Heart left ventricle (tissue), 16 donors: ENCODE measurements at regions not wholly inside any gene's neighbourhood (a gene's known extent, or its start where the extent isn't known, plus 50 kb on each side); places are given as distances from the start of the nearest gene placed in this dataset.

ENCODE experiments used
- ATAC-seq, 4 donors: fragments of 200-7000 bp; cut with Tn5 transposase; one replicate each; pipeline ENCODE4 v1.9.1; 2020 to 2022; ENCODE audit warnings: moderate library complexity in 4 of 4, mild to moderate bottlenecking in 3 of 4, moderate number of reproducible peaks in 1 of 4
- DNase-seq, 5 donors: peaks; one replicate each; pipeline ENCODE4 v3.0.0-alpha.2; 2020
- H3K27ac ChIP-seq, 12 donors: fragments of 200-600 bp; sonication (generic) in 4 of 12; one replicate each; pipeline versions ENCODE4 v1.5.0 to v1.8.0; 2016 to 2022; ENCODE audit warnings: mild to moderate bottlenecking in 2 of 12
- H3K27me3 ChIP-seq, 9 donors: fragments of 200-600 bp; sonication (generic) in 2 of 9; one replicate each; pipeline versions ENCODE4 v1.5.1 to v1.8.0; 2016 to 2022; ENCODE audit warnings: mild to moderate bottlenecking in 3 of 9
- H3K36me3 ChIP-seq, 9 donors: fragments of 200-600 bp; sonication (generic) in 2 of 9; one replicate each; pipeline versions ENCODE4 v1.5.0 to v1.8.0; 2018 to 2022; ENCODE audit warnings: mild to moderate bottlenecking in 2 of 9
- H3K4me1 ChIP-seq, 12 donors: fragments of 200-600 bp; sonication (generic) in 4 of 12; one replicate each; pipeline versions ENCODE4 v1.5.0 to v1.8.0; 2016 to 2022; ENCODE audit warnings: mild to moderate bottlenecking in 3 of 12
- H3K4me3 ChIP-seq, 12 donors: fragments of 200-600 bp; sonication (generic) in 4 of 12; one replicate each; pipeline versions ENCODE4 v1.5.0 to v1.8.0; 2017 to 2022; ENCODE audit warnings: mild to moderate bottlenecking in 9 of 12, moderate library complexity in 4 of 12
- H3K9me3 ChIP-seq, 12 donors: fragments of 200-600 bp; sonication (generic) in 4 of 12; one replicate each; pipeline versions ENCODE4 v1.5.0 to v1.8.0; 2016 to 2022; ENCODE audit warnings: mild to moderate bottlenecking in 1 of 12
- POLR2A ChIP-seq, 2 donors: fragments of 450-650 bp; IDR thresholded peaks; one replicate each; pipeline ENCODE4 v1.6.1; 2017; ENCODE audit warnings: antibody characterized with exemption in 2 of 2, mild to moderate bottlenecking in 2 of 2, moderate library complexity in 2 of 2
- WGBS, 4 donors: extraction: QIAGEN DNeasy Blood & Tissue Kit in 2 of 4; methylation state at CpG; one replicate each; pipeline versions ENCODE4 v1.1.5 to v1.1.7; 2013 to 2018; 5-methylcytosine and 5-hydroxymethylcytosine counted together
- intact Hi-C, 10 donors: fragments of 100-400 bp; cut with DNase I; formaldehyde crosslinking; loops; one replicate each; pipeline versions ENCODE4 v1.11.1 to v1.14.2; 2022
- TF ChIP-seq, protein P1 (sequence below), 12 donors: fragments of 200-600 bp; sonication (generic) in 4 of 12; IDR thresholded peaks; one replicate each; pipeline versions ENCODE4 v1.5.0 to v1.8.0; 2018 to 2022; ENCODE audit warnings: antibody characterized with exemption in 12 of 12, mild to moderate bottlenecking in 5 of 12
- donor health status: ischemic (EF 13 %, LVEDD 7.1; RV severe dilation, severe dysfunction).
- donor health status: healthy with polysubstance abuse.
- donor health status: DM: no; HTN: yes; CAD: no.
- donor health status: DM: no; HTN: no; CAD: no.
- donor health status: ischemic (EF 25% LVEDD 6.9; RV normal size, moderate dysfunction).
- donor health status: ischemic (EF 25% LVEDD 5.7; RV mildly dilated, moderate dysfunction).
- donor health status: healthy.
- donor health status: DM: yes; HTN: yes; CAD: no.
- donor health status: ischemic (EF 35%, LVEDD 5.7; RV mildly dilated, moderate dysfunction).
- donor health status: nonischemic (EF 11% LVEDD 7.7; RV severe dilation, severe dysfunction).
- donor health status: DM: yes; HTN: yes; CAD: no.
- donor health status: PGD.
- donor health status: ischemic (EF 29% LVEDD 5.4; RV normal size, mild dysfunction).
- donor health status: nonischemic (EF 23%, LVEDD 6.1; RV moderate dilation, normal function).

DNA sequence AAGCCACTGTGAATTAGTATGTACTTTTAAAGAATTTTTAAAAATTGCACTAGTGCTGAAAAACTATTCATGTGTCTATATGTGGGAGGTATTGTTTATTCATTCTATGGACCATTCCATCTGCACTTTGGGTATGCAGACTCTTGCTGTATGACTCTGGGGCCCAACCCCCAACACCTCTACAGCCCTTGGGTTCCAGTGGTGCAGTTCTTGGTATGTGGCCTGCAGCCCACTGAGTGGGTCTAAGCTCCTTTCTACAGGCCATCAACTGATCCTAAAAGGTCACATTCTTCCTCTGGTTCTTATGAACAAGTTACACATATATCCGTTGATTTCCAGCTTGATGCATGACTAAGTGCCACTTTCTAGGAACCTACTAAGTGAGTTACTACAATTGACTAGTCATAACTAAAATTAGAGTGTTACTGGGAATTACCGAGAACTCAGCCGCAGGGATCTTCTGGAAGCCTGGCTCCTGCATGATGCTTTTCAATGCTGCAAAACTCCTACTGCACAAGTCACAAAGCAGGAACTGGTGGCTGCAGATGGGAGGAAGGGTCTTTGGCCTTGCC is 62.4 kb upstream of the MED13L start:
- WGBS, 4 donors: 82 to 94% (median 89%) methylated on average over 3 of the region's 3 CpGs
- DNase-seq (no peak), ATAC-seq (no peak)
- intact Hi-C loops: no loop called here
- no peaks in the 10 kb centered on the region for H3K36me3 ChIP-seq
- peaks cover 0 to 19% (median 0%) of the 10 kb centered on the region in 12 donors for H3K9me3 ChIP-seq
- no peaks in the 10 kb centered on the region for H3K4me1 ChIP-seq
- H3K4me3 ChIP-seq: no peak overlapping the region
- TF ChIP-seq POLR2A (IDR thresholded peaks at IDR 0.05): no peak
- TF ChIP-seq, protein P1, sequence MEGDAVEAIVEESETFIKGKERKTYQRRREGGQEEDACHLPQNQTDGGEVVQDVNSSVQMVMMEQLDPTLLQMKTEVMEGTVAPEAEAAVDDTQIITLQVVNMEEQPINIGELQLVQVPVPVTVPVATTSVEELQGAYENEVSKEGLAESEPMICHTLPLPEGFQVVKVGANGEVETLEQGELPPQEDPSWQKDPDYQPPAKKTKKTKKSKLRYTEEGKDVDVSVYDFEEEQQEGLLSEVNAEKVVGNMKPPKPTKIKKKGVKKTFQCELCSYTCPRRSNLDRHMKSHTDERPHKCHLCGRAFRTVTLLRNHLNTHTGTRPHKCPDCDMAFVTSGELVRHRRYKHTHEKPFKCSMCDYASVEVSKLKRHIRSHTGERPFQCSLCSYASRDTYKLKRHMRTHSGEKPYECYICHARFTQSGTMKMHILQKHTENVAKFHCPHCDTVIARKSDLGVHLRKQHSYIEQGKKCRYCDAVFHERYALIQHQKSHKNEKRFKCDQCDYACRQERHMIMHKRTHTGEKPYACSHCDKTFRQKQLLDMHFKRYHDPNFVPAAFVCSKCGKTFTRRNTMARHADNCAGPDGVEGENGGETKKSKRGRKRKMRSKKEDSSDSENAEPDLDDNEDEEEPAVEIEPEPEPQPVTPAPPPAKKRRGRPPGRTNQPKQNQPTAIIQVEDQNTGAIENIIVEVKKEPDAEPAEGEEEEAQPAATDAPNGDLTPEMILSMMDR (IDR thresholded peaks at IDR 0.05): no peak
- no peak overlapping the region for H3K27ac ChIP-seq
- H3K27me3 ChIP-seq: no peaks in the 10 kb centered on the region

DNA sequence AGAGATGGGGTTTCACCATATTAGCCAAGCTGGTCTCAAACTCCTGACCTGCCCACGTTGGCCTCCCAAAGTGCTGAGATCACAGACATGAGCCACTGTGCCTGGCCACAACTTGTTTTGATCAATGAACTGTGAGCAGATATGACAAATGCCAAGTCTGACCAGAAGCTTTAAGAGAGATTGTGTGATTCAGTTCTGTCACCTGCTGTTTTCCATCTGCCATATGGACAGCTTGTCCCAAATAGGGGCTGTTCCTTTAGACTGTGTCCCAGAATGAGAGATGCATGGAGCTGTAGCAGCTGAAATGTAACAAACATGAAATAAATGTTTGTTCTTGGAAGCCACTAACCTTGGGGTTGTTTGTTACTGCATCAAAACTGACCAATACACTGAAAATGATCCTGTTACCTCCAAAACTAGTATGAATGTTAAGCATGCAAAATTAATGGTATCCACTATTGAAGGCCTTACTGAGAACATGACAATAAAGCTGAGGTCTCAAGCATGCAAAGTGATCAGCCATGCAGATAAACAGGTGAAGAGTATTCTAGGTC is 65.9 kb upstream of the MED13L start:
- TF ChIP-seq, protein P1 (IDR thresholded peaks at IDR 0.05): no peak
- no peak for TF ChIP-seq POLR2A (IDR thresholded peaks at IDR 0.05)
- WGBS, 4 donors: 88 to 100% (median 89%) methylated on average over 1 of the region's 1 CpG
- H3K4me1 ChIP-seq: peaks cover 0 to 14% (median 2%) of the 10 kb centered on the region in 12 donors
- peaks cover 0 to 19% (median 0%) of the 10 kb centered on the region in 12 donors for H3K9me3 ChIP-seq
- DNase-seq: no peak
- no peak overlapping the region for H3K27ac ChIP-seq
- no peaks in the 10 kb centered on the region for H3K36me3 ChIP-seq
- intact Hi-C loops: no loop called here
- no peaks in the 10 kb centered on the region for H3K27me3 ChIP-seq
- H3K4me3 ChIP-seq: no peak overlapping the region
- ATAC-seq: no peak

DNA sequence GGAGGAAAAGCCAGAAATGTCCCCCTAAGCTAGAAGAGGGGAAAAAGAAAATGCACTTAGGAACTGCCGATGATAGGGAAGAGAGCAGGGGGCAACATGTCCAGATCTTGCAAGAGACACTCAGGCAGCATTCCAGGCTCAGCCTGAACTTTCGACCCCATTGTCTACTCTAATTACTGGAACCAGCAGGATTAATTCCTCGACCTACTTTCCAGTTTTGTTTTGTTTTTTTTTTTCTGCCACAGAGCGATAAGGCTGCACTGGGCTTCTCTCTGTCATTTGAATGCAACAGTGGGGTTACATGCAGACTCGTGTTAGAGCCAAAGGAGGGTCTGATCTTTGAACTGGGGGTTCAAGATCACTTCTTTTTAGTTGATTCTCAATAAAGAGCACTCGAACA is 68.7 kb upstream of the MED13L start:
- Histone ChIP-seq H3K4me1 (peaks cover 0 to 14% (median 2%) of the 10 kb centered on the region in 12 donors), H3K36me3 (no peaks in the 10 kb centered on the region), H3K9me3 (peaks cover 0 to 19% (median 0%) of the 10 kb centered on the region in 12 donors), H3K27me3 (no peaks in the 10 kb centered on the region), H3K4me3 (no peak overlapping the region), H3K27ac (no peak overlapping the region)
- TF ChIP-seq, protein P1 (IDR thresholded peaks at IDR 0.05): no peak
- no peak for TF ChIP-seq POLR2A (IDR thresholded peaks at IDR 0.05)
- WGBS, 4 donors: 21 to 27% (median 25%) methylated on average over 6 of the region's 6 CpGs
- intact Hi-C loops: no loop called here
- DNase-seq (no peak), ATAC-seq (no peak)

DNA sequence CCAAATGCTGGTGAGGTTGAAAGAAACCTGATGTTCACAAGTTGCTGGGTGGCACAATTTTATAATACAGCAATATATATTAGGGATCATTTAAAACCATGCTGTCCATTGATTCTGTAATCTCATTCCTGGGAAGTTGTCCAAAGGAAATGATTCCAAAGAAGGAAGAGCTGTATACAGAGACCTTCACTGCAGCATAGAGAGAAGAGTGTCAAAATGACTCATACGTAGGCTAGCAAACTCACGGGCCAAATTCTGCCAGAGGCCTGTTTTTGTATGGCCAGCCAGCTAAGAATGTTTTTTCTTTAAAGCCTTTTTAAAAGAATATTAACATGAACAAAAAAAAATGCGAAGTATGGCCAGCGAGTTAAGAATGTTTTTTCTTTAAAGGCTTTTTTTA is 69.2 kb upstream of the MED13L start:
- intact Hi-C loops: no loop called here
- peaks cover 0 to 19% (median 0%) of the 10 kb centered on the region in 12 donors for H3K9me3 ChIP-seq
- H3K27me3 ChIP-seq: no peaks in the 10 kb centered on the region
- H3K4me3 ChIP-seq: no peak overlapping the region
- WGBS, 4 donors: 22 to 36% (median 31%) methylated on average over 4 of the region's 4 CpGs
- H3K4me1 ChIP-seq: peaks cover 0 to 14% (median 2%) of the 10 kb centered on the region in 12 donors
- peak in 2 of 4 donors; percentile 68 to 70 for ATAC-seq
- H3K36me3 ChIP-seq: no peaks in the 10 kb centered on the region
- no peak for TF ChIP-seq POLR2A (IDR thresholded peaks at IDR 0.05)
- TF ChIP-seq, protein P1 (IDR thresholded peaks at IDR 0.05): no peak
- no peak for DNase-seq
- peak overlapping the region in 1 of 12 donors; percentile 32 for H3K27ac ChIP-seq
